HEK293 (cell line): ENCODE measurements at regions not wholly inside any gene's neighbourhood (a gene's known extent, or its start where the extent isn't known, plus 50 kb on each side); places are given as distances from the start of the nearest gene placed in this dataset.

ENCODE experiments used
- KLF1 ChIP-seq: fragments of 450-650 bp; formaldehyde crosslinking; IDR thresholded peaks from 2 replicates; pipeline ENCODE4 v1.5.1; 2016; ENCODE audit warnings: missing biosample characterization, missing genetic modification characterization
- KLF10 ChIP-seq: fragments of 450-650 bp; IDR thresholded peaks from 2 replicates; pipeline ENCODE4 v1.5.1; 2018; ENCODE audit warnings: missing biosample characterization, mild to moderate bottlenecking, missing genetic modification characterization
- SCRT2 ChIP-seq: fragments of 450-650 bp; formaldehyde crosslinking; IDR thresholded peaks from 2 replicates; pipeline ENCODE4 v1.5.1; 2016; ENCODE audit warnings: missing biosample characterization, missing genetic modification characterization
- YY1 ChIP-seq: fragments of 450-650 bp; formaldehyde crosslinking; IDR thresholded peaks from 2 replicates; pipeline ENCODE4 v1.5.1; 2018; ENCODE audit warnings: missing biosample characterization, missing genetic modification characterization
- ZBTB1 ChIP-seq: fragments of 450-650 bp; formaldehyde crosslinking; IDR thresholded peaks from 2 replicates; pipeline ENCODE4 v1.5.1; 2016; ENCODE audit warnings: missing biosample characterization, missing genetic modification characterization
- ZNF24 ChIP-seq: fragments of 450-650 bp; formaldehyde crosslinking; IDR thresholded peaks from 2 replicates; pipeline ENCODE4 v1.5.1; 2016; ENCODE audit warnings: missing biosample characterization, missing genetic modification characterization
- ZNF366 ChIP-seq: fragments of 450-650 bp; formaldehyde crosslinking; conservative IDR thresholded peaks from 2 replicates; pipeline ENCODE4 v1.5.1; 2016; ENCODE audit warnings: missing biosample characterization, missing genetic modification characterization
- ZNF626 ChIP-seq: fragments of 450-650 bp; sonication (Bioruptor Pico); formaldehyde crosslinking; IDR thresholded peaks from 2 replicates; pipeline ENCODE4 v1.5.1; 2018; ENCODE audit warnings: missing biosample characterization, missing genetic modification characterization, inconsistent platforms
- ZNF629 ChIP-seq: fragments of 450-650 bp; formaldehyde crosslinking; IDR thresholded peaks from 2 replicates; pipeline ENCODE4 v1.5.1; 2017; ENCODE audit warnings: missing biosample characterization, missing genetic modification characterization
- TF ChIP-seq, protein P1 (sequence below): fragments of 450-650 bp; formaldehyde crosslinking; IDR thresholded peaks from 2 replicates; pipeline ENCODE4 v1.5.1; 2016; ENCODE audit warnings: missing biosample characterization, missing genetic modification characterization
- TF ChIP-seq, protein P2 (sequence below): fragments of 450-650 bp; formaldehyde crosslinking; IDR thresholded peaks from 2 replicates; pipeline ENCODE4 v1.5.1; 2016; ENCODE audit warnings: missing biosample characterization, missing genetic modification characterization
- TF ChIP-seq, protein P3 (sequence below): fragments of 450-650 bp; formaldehyde crosslinking; IDR thresholded peaks from 2 replicates; pipeline ENCODE4 v1.5.1; 2016; ENCODE audit warnings: missing biosample characterization, missing genetic modification characterization
- TF ChIP-seq, protein P4 (sequence below): fragments of 450-650 bp; formaldehyde crosslinking; optimal IDR thresholded peaks from 2 replicates; pipeline ENCODE3; 2016; ENCODE audit warnings: missing biosample characterization, mild to moderate bottlenecking, missing genetic modification characterization
- TF ChIP-seq, protein P5 (sequence below): fragments of 450-650 bp; formaldehyde crosslinking; IDR thresholded peaks from 2 replicates; pipeline ENCODE4 v1.5.1; 2016; ENCODE audit warnings: missing biosample characterization, missing genetic modification characterization

DNA sequence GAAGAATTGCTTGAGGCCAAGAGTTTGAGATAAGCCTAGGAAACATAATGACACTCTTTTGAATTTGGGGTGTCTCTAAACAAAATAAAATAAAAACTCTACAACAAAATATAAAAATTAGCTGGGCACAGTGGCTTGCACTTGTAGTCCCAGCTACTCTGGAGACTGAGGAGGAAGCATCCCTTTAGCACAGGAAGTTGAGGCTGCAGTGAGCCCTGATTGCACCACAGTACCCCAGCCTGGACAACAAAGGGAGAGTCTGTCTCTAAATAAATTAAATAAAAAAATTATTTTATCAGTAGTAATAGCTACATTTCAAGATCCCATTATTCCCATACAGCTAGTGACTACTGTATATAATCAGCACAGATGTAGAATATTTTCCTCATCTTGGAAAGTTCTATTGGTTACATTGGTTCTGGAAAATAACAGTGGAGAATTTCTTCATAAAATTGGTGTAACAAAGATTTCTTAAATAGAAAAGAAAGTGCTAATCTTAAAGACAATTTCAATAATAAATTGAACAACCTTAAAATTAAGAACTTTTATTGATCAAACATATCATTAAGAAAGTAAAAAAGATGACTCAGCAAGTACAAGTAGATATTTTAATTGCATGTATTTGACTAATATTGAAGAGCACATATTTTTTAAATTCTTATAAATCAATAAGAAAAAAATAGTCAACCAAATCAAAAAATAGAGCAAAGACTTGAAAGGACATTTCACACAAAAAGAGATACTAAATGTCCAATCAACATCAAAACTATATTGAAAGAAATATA lies 90.4 kb upstream of the KYNU start:
- no peak for TF ChIP-seq YY1 (tag by site-specific recombination)
- no peak for TF ChIP-seq KLF10 (tag by site-specific recombination)
- no peak for TF ChIP-seq ZNF626
- TF ChIP-seq, protein P1, sequence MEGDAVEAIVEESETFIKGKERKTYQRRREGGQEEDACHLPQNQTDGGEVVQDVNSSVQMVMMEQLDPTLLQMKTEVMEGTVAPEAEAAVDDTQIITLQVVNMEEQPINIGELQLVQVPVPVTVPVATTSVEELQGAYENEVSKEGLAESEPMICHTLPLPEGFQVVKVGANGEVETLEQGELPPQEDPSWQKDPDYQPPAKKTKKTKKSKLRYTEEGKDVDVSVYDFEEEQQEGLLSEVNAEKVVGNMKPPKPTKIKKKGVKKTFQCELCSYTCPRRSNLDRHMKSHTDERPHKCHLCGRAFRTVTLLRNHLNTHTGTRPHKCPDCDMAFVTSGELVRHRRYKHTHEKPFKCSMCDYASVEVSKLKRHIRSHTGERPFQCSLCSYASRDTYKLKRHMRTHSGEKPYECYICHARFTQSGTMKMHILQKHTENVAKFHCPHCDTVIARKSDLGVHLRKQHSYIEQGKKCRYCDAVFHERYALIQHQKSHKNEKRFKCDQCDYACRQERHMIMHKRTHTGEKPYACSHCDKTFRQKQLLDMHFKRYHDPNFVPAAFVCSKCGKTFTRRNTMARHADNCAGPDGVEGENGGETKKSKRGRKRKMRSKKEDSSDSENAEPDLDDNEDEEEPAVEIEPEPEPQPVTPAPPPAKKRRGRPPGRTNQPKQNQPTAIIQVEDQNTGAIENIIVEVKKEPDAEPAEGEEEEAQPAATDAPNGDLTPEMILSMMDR (tag by site-specific recombination), result no peak
- TF ChIP-seq, protein P2, sequence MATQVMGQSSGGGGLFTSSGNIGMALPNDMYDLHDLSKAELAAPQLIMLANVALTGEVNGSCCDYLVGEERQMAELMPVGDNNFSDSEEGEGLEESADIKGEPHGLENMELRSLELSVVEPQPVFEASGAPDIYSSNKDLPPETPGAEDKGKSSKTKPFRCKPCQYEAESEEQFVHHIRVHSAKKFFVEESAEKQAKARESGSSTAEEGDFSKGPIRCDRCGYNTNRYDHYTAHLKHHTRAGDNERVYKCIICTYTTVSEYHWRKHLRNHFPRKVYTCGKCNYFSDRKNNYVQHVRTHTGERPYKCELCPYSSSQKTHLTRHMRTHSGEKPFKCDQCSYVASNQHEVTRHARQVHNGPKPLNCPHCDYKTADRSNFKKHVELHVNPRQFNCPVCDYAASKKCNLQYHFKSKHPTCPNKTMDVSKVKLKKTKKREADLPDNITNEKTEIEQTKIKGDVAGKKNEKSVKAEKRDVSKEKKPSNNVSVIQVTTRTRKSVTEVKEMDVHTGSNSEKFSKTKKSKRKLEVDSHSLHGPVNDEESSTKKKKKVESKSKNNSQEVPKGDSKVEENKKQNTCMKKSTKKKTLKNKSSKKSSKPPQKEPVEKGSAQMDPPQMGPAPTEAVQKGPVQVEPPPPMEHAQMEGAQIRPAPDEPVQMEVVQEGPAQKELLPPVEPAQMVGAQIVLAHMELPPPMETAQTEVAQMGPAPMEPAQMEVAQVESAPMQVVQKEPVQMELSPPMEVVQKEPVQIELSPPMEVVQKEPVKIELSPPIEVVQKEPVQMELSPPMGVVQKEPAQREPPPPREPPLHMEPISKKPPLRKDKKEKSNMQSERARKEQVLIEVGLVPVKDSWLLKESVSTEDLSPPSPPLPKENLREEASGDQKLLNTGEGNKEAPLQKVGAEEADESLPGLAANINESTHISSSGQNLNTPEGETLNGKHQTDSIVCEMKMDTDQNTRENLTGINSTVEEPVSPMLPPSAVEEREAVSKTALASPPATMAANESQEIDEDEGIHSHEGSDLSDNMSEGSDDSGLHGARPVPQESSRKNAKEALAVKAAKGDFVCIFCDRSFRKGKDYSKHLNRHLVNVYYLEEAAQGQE (tag by site-specific recombination), result no peak
- TF ChIP-seq ZNF24 (tag by site-specific recombination), result no peak
- TF ChIP-seq KLF1, result no peak
- TF ChIP-seq ZBTB1 (tag by site-specific recombination), result no peak
- TF ChIP-seq ZNF366 (tag by site-specific recombination), result no peak
- TF ChIP-seq, protein P3, sequence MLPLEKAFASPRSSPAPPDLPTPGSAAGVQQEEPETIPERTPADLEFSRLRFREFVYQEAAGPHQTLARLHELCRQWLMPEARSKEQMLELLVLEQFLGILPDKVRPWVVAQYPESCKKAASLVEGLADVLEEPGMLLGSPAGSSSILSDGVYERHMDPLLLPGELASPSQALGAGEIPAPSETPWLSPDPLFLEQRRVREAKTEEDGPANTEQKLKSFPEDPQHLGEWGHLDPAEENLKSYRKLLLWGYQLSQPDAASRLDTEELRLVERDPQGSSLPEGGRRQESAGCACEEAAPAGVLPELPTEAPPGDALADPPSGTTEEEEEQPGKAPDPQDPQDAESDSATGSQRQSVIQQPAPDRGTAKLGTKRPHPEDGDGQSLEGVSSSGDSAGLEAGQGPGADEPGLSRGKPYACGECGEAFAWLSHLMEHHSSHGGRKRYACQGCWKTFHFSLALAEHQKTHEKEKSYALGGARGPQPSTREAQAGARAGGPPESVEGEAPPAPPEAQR (tag by site-specific recombination), result no peak
- TF ChIP-seq, protein P4, sequence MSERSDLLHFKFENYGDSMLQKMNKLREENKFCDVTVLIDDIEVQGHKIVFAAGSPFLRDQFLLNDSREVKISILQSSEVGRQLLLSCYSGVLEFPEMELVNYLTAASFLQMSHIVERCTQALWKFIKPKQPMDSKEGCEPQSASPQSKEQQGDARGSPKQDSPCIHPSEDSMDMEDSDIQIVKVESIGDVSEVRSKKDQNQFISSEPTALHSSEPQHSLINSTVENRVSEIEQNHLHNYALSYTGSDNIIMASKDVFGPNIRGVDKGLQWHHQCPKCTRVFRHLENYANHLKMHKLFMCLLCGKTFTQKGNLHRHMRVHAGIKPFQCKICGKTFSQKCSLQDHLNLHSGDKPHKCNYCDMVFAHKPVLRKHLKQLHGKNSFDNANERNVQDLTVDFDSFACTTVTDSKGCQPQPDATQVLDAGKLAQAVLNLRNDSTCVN (tag by site-specific recombination), result no peak
- TF ChIP-seq ZNF629 (tag by site-specific recombination), result no peak
- TF ChIP-seq, protein P5, sequence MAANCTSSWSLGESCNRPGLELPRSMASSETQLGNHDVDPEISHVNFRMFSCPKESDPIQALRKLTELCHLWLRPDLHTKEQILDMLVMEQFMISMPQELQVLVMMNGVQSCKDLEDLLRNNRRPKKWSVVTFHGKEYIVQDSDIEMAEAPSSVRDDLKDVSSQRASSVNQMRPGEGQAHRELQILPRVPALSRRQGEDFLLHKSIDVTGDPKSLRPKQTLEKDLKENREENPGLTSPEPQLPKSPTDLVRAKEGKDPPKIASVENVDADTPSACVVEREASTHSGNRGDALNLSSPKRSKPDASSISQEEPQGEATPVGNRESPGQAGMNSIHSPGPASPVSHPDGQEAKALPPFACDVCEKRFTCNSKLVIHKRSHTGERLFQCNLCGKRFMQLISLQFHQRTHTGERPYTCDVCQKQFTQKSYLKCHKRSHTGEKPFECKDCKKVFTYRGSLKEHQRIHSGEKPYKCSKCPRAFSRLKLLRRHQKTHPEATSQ (tag by site-specific recombination), result no peak
- no peak for TF ChIP-seq SCRT2 (tag by site-specific recombination)
